ENCODE measurements at regions not wholly inside any gene's neighbourhood (a gene's known extent, or its start where the extent isn't known, plus 50 kb on each side); places are given as distances from the start of the nearest gene placed in this dataset.

DNA sequence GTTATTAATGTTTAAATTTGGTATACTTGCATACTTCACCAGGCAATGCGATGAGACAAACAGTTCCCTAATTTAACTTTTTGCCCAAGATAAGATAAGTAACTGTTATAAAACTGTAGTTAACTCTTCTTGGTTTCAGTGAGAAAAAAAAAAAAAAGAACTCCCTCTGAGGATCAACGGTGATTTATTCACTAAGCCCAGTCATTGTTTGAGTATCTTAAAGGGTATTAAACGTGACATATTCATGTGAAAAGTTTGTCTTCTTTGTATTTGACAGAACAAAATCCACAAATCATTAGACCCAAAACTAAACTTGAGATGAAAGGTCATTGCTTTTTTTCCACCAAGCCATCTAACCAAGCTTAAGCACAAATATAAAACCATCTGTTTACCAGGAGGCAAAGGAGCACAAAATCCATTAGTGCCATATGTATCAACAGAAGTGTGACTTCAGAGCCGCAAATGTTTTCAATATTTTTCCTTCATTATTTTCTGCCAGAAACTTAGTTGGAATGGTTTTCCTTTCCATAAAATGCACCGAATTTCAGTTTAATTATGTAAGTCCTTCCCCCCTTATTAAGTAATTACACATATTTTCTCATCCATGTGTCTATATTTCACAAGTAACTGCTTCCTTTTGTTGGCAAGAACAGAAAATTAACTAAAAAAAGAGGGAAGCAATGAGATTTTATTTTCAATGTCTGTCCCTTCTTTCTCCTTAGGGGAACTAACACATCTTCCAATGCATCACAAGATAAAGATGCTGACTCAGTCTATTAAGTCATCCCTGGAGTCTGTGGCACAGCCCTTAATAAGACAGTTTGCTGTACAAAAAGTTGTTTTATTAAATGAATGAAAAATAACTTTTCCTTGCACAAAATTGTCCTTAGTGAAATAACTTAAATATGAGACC is 92.2 kb upstream of the RAP2B start:
- TF ChIP-seq CTCF (IDR thresholded peaks at IDR 0.05) (no peak), EP300 (IDR thresholded peaks at IDR 0.05) (no peak)
